CD14-positive monocyte (primary cell): ENCODE measurements at regions not wholly inside any gene's neighbourhood (a gene's known extent, or its start where the extent isn't known, plus 50 kb on each side); places are given as distances from the start of the nearest gene placed in this dataset.

Experiments
- DNase-seq, 3 donors: peaks; one replicate each; pipeline ENCODE4 v3.0.0-alpha.2; 2011 to 2022
- H2AFZ ChIP-seq: 2 replicates; pipeline ENCODE4 v1.6.0; 2012; ENCODE audit warnings: mild to moderate bottlenecking, low read depth, low read length, inconsistent platforms; ENCODE audit not compliant: insufficient read depth, poor library complexity, severe bottlenecking
- H3K27ac ChIP-seq, 2 donors: 1 replicate in 1 of 2; 2 replicates in 1 of 2; pipeline ENCODE4 v1.5.1; 2012 to 2013; ENCODE audit warnings: low read length in 2 of 2, control low read depth in 1 of 2, inconsistent platforms in 1 of 2, low read depth in 1 of 2, mild to moderate bottlenecking in 1 of 2
- H3K27me3 ChIP-seq, 2 donors: one replicate each; pipeline versions ENCODE4 v1.6.0 to v1.6.1; 2011 to 2013; ENCODE audit warnings: low read length in 2 of 2; ENCODE audit not compliant: control insufficient read depth in 2 of 2, insufficient read depth in 2 of 2
- H3K36me3 ChIP-seq, 2 donors: replicated peaks in 1 of 2; 1 replicate in 1 of 2; 2 replicates in 1 of 2; pipeline versions ENCODE4 v1.5.1 to v1.6.1; 2012 to 2013; ENCODE audit warnings: low read length in 2 of 2, control low read depth in 1 of 2, inconsistent platforms in 1 of 2, mild to moderate bottlenecking in 1 of 2; ENCODE audit not compliant: insufficient read depth in 2 of 2, control insufficient read depth in 1 of 2
- H3K4me1 ChIP-seq, 2 donors: 1 replicate in 1 of 2; 2 replicates in 1 of 2; pipeline versions ENCODE4 v1.5.1 to v1.6.1; 2012 to 2013; ENCODE audit warnings: low read length in 2 of 2, control low read depth in 1 of 2, inconsistent platforms in 1 of 2, mild to moderate bottlenecking in 1 of 2, moderate library complexity in 1 of 2; ENCODE audit not compliant: insufficient read depth in 2 of 2, control insufficient read depth in 1 of 2
- H3K4me2 ChIP-seq: replicated peaks from 2 replicates; pipeline ENCODE3; 2012; ENCODE audit warnings: low read length, moderate library complexity, mild to moderate bottlenecking; ENCODE audit not compliant: poor library complexity, severe bottlenecking; ENCODE audit errors: extremely low read depth
- H3K4me3 ChIP-seq, 3 experiments: fragments of 200-600 bp in 1 of 3; sonication (generic) in 1 of 3; replicated peaks in 1 of 3; 1 replicate in 2 of 3; 2 replicates in 1 of 3; pipeline ENCODE4 v1.5.1; 2011 to 2013; ENCODE audit warnings: low read length in 3 of 3, mild to moderate bottlenecking in 3 of 3, control low read depth in 2 of 3, low read depth in 2 of 3, inconsistent platforms in 1 of 3, moderate library complexity in 1 of 3
- H3K79me2 ChIP-seq: 2 replicates; pipeline ENCODE4 v1.6.0; 2012; ENCODE audit warnings: mild to moderate bottlenecking, control low read depth, inconsistent platforms, low read length, moderate library complexity; ENCODE audit not compliant: insufficient read depth
- H3K9ac ChIP-seq: 2 replicates; pipeline ENCODE4 v1.6.0; 2017; ENCODE audit warnings: low read length, mild to moderate bottlenecking; ENCODE audit not compliant: insufficient read depth, poor library complexity, severe bottlenecking
- H3K9me3 ChIP-seq, 2 donors: replicated peaks in 1 of 2; 1 replicate in 1 of 2; 2 replicates in 1 of 2; pipeline versions ENCODE4 v1.5.1 to v1.6.1; 2012 to 2013; ENCODE audit warnings: low read length in 2 of 2, control low read depth in 1 of 2; ENCODE audit not compliant: control insufficient read depth in 1 of 2, insufficient read depth in 1 of 2
- H4K20me1 ChIP-seq: 2 replicates; pipeline ENCODE4 v1.6.0; 2012; ENCODE audit warnings: mild to moderate bottlenecking, low read length, control low read depth, moderate library complexity; ENCODE audit not compliant: insufficient read depth
- H3K27ac Mint-ChIP-seq, 7 donors: one replicate each; pipeline ENCODE4 v1.8.0; 2020; ENCODE audit warnings: mild to moderate bottlenecking in 7 of 7, mixed read lengths in 7 of 7, moderate library complexity in 6 of 7, inconsistent platforms in 2 of 7
- H3K27me3 Mint-ChIP-seq, 3 donors: one replicate each; pipeline ENCODE4 v1.8.0; 2021 to 2022; ENCODE audit warnings: low read depth in 3 of 3, mild to moderate bottlenecking in 3 of 3, mixed read lengths in 3 of 3, moderate library complexity in 3 of 3, inconsistent platforms in 1 of 3
- H3K36me3 Mint-ChIP-seq, 2 donors: one replicate each; pipeline ENCODE4 v1.8.0; 2020; ENCODE audit warnings: mixed read lengths in 2 of 2, inconsistent platforms in 1 of 2, mild to moderate bottlenecking in 1 of 2
- H3K4me1 Mint-ChIP-seq: one replicate; pipeline ENCODE4 v1.8.0; 2020; ENCODE audit warnings: mild to moderate bottlenecking, mixed read lengths
- H3K4me3 Mint-ChIP-seq, 2 donors: one replicate each; pipeline ENCODE4 v1.8.0; 2020; ENCODE audit warnings: mild to moderate bottlenecking in 2 of 2, mixed read lengths in 2 of 2, moderate library complexity in 1 of 2
- H3K9me3 Mint-ChIP-seq, 7 donors: one replicate each; pipeline ENCODE4 v1.8.0; 2020 to 2022; ENCODE audit warnings: mixed read lengths in 7 of 7, mild to moderate bottlenecking in 6 of 7, moderate library complexity in 6 of 7, inconsistent platforms in 2 of 7
- CTCF ChIP-seq: fragments of 200-600 bp; IDR thresholded peaks from one replicate; pipeline ENCODE4 v1.8.0; 2022; ENCODE audit warnings: antibody characterized with exemption, mild to moderate bottlenecking
- WGBS: methylation state at CpG from one replicate; pipeline ENCODE4 v1.1.5; 2013; ENCODE audit warnings: missing lambda C conversion rate; ENCODE audit not compliant: insufficient coverage; 5-methylcytosine and 5-hydroxymethylcytosine counted together
- intact Hi-C, 2 donors: fragments of 100-400 bp; cut with micrococcal nuclease; formaldehyde crosslinking; loops; one replicate each; pipeline versions ENCODE4 v1.15.0 to v1.15.1; 2023

DNA sequence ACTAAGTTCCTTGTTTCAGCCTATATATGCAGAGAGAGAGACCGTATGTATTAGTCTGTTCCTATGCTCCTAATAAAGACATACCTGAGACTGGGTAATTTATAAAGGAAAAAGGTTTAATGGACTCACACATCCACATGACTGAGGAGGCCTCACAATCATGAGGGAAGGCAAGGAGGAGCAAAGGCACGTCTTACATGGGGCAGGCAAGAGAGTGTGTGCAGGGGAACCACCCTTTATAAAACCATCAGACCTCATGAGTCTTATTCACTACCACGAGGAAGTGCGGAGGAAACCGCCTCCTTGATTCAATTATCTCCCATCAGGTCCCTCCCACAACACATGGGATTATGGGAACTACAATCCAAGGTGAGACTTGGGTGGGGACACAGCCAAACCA is 73.8 kb downstream of the TMEM18 start:
- no peak for TF ChIP-seq CTCF
- Histone ChIP-seq H3K4me1 (no peaks in the 10 kb centered on the region), H3K27ac (no peak overlapping the region), H3K4me3 (no peak overlapping the region), H4K20me1 (no peaks in the 10 kb centered on the region), H3K9me3 (no peaks in the 10 kb centered on the region), H2AFZ (no peak overlapping the region), H3K79me2 (no peaks in the 10 kb centered on the region), H3K27me3 (no peaks in the 10 kb centered on the region), H3K4me2 (no peak overlapping the region), H3K36me3 (no peaks in the 10 kb centered on the region), H3K9ac (no peak overlapping the region)
- Mint-ChIP-seq H3K36me3 (no peaks in the 10 kb centered on the region), H3K4me3 (no peak overlapping the region), H3K4me1 (no peaks in the 10 kb centered on the region), H3K9me3 (peaks cover 0 to 7% (median 0%) of the 10 kb centered on the region in 7 donors), H3K27ac (no peak overlapping the region), H3K27me3 (no peaks in the 10 kb centered on the region)
- whole genome bisulfite sequencing, result 79% methylated on average over 3 of the region's 5 CpGs
- intact Hi-C loops, result no loop called here
- no peak for DNase-seq

GRCh38 chr2:602571-603359 is 74.4 kb downstream of the TMEM18 start:
- Mint-ChIP-seq H3K4me1 (no peaks in the 10 kb centered on the region), H3K27me3 (peaks cover 0 to 1% (median 0%) of the 10 kb centered on the region in 3 donors), H3K9me3 (peaks cover 0 to 7% (median 0%) of the 10 kb centered on the region in 7 donors), H3K4me3 (no peak overlapping the region), H3K27ac (no peak overlapping the region), H3K36me3 (no peaks in the 10 kb centered on the region)
- H3K4me3 ChIP-seq, result no peak overlapping the region
- DNase-seq, result no peak
- H3K79me2 ChIP-seq, result no peaks in the 10 kb centered on the region
- no peaks in the 10 kb centered on the region for H3K36me3 ChIP-seq
- TF ChIP-seq CTCF, result no peak
- no peaks in the 10 kb centered on the region for H3K27me3 ChIP-seq
- no peak overlapping the region for H3K4me2 ChIP-seq
- H4K20me1 ChIP-seq, result no peaks in the 10 kb centered on the region
- H3K4me1 ChIP-seq, result no peaks in the 10 kb centered on the region
- H3K27ac ChIP-seq, result no peak overlapping the region
- 92% methylated on average over 12 of the region's 14 CpGs for WGBS
- H3K9me3 ChIP-seq, result no peaks in the 10 kb centered on the region
- no peak overlapping the region for H3K9ac ChIP-seq
- intact Hi-C loops, result no loop called here
- no peak overlapping the region for H2AFZ ChIP-seq
